H9 (cell line): ENCODE measurements at regions not wholly inside any gene's neighbourhood (a gene's known extent, or its start where the extent isn't known, plus 50 kb on each side); places are given as distances from the start of the nearest gene placed in this dataset.

ENCODE experiments used
- DNase-seq: peaks from one replicate; pipeline ENCODE4 v3.0.0-alpha.2; 2017
- H2AFZ ChIP-seq: one replicate; pipeline ENCODE4 v1.6.1; 2013; ENCODE audit warnings: mild to moderate bottlenecking, low read length, control low read depth, moderate library complexity
- H2AK5ac ChIP-seq: 2 replicates; pipeline ENCODE4 v1.6.1; 2013; ENCODE audit warnings: low read length, control low read depth, mixed read lengths; ENCODE audit not compliant: insufficient read length
- H2BK120ac ChIP-seq: one replicate; pipeline ENCODE4 v1.6.1; 2013; ENCODE audit warnings: low read depth, mild to moderate bottlenecking, low read length, control low read depth, inconsistent platforms; ENCODE audit not compliant: poor library complexity, severe bottlenecking
- H2BK12ac ChIP-seq: 2 replicates; pipeline ENCODE4 v1.6.1; 2013; ENCODE audit warnings: low read length, control low read depth, mixed read lengths, low read depth; ENCODE audit not compliant: insufficient read length
- H2BK15ac ChIP-seq: 2 replicates; pipeline ENCODE4 v1.6.1; 2013; ENCODE audit warnings: low read depth, low read length, control low read depth
- H2BK20ac ChIP-seq: one replicate; pipeline ENCODE4 v1.6.1; 2013; ENCODE audit warnings: low read depth, mild to moderate bottlenecking, low read length, control low read depth, inconsistent platforms; ENCODE audit not compliant: poor library complexity, severe bottlenecking
- H2BK5ac ChIP-seq: 2 replicates; pipeline ENCODE4 v1.6.1; 2013; ENCODE audit warnings: low read length, control low read depth, mixed read lengths; ENCODE audit not compliant: insufficient read length
- H3K14ac ChIP-seq: 2 replicates; pipeline ENCODE4 v1.6.1; 2013; ENCODE audit warnings: low read length, control low read depth; ENCODE audit not compliant: insufficient read depth
- H3K18ac ChIP-seq: 2 replicates; pipeline ENCODE4 v1.6.1; 2013; ENCODE audit warnings: low read depth, mild to moderate bottlenecking, mixed read lengths, low read length, control low read depth; ENCODE audit not compliant: insufficient read length
- H3K23ac ChIP-seq: 2 replicates; pipeline ENCODE4 v1.6.1; 2013; ENCODE audit warnings: low read length, control low read depth, mixed read lengths, low read depth; ENCODE audit not compliant: insufficient read length
- H3K23me2 ChIP-seq: 2 replicates; pipeline ENCODE4 v1.6.1; 2013; ENCODE audit warnings: low read depth, mild to moderate bottlenecking, mixed read lengths, low read length, control low read depth; ENCODE audit not compliant: insufficient read length, poor library complexity, severe bottlenecking
- H3K27ac ChIP-seq: 2 replicates; pipeline ENCODE4 v1.5.1; 2013; ENCODE audit warnings: low read length, control low read depth, mixed read lengths, low read depth; ENCODE audit not compliant: insufficient read length
- H3K27me3 ChIP-seq: 2 replicates; pipeline ENCODE4 v1.6.1; 2013; ENCODE audit warnings: low read length, control low read depth, inconsistent platforms; ENCODE audit not compliant: insufficient read depth
- H3K4ac ChIP-seq: 2 replicates; pipeline ENCODE4 v1.6.1; 2013; ENCODE audit warnings: low read depth, mild to moderate bottlenecking, control low read depth, inconsistent platforms, low read length, moderate library complexity
- H3K4me1 ChIP-seq: 2 replicates; pipeline ENCODE4 v1.6.1; 2013; ENCODE audit warnings: low read length, control low read depth, inconsistent platforms; ENCODE audit not compliant: insufficient read depth
- H3K4me2 ChIP-seq: 2 replicates; pipeline ENCODE4 v1.6.1; 2013; ENCODE audit warnings: low read length, control low read depth, mixed read lengths; ENCODE audit not compliant: insufficient read length, insufficient read depth
- H3K56ac ChIP-seq: 2 replicates; pipeline ENCODE4 v1.6.1; 2013; ENCODE audit warnings: low read depth, mild to moderate bottlenecking, mixed read lengths, low read length, control low read depth; ENCODE audit not compliant: insufficient read length
- H3K79me1 ChIP-seq: 2 replicates; pipeline ENCODE4 v1.6.1; 2013; ENCODE audit warnings: low read depth, mild to moderate bottlenecking, moderate library complexity, low read length, control low read depth, inconsistent platforms; ENCODE audit not compliant: insufficient read depth, poor library complexity, severe bottlenecking
- H3K79me2 ChIP-seq: 2 replicates; pipeline ENCODE4 v1.6.1; 2013; ENCODE audit warnings: low read length, control low read depth, inconsistent platforms; ENCODE audit not compliant: insufficient read depth
- H3K9ac ChIP-seq: 2 replicates; pipeline ENCODE4 v1.6.1; 2013; ENCODE audit warnings: low read length, control low read depth, mixed read lengths; ENCODE audit not compliant: insufficient read length; ENCODE audit errors: extremely low read depth
- H3K9me3 ChIP-seq: one replicate; pipeline ENCODE4 v1.6.1; 2013; ENCODE audit warnings: low read depth, low read length, inconsistent platforms; ENCODE audit not compliant: control insufficient read depth
- H3T11ph ChIP-seq: one replicate; pipeline ENCODE4 v1.6.1; 2013; ENCODE audit warnings: mild to moderate bottlenecking, low read length, control low read depth, inconsistent platforms
- H4K20me1 ChIP-seq: one replicate; pipeline ENCODE4 v1.6.1; 2013; ENCODE audit not compliant: control insufficient read depth, insufficient read length, insufficient read depth
- H4K5ac ChIP-seq: 2 replicates; pipeline ENCODE4 v1.6.1; 2013; ENCODE audit warnings: low read depth, mild to moderate bottlenecking, mixed read lengths, low read length, control low read depth; ENCODE audit not compliant: insufficient read length
- H4K8ac ChIP-seq: replicated peaks from 2 replicates; pipeline ENCODE4 v1.6.1; 2013; ENCODE audit warnings: low read length, control low read depth, mixed read lengths, low read depth; ENCODE audit not compliant: insufficient read length
- H4K91ac ChIP-seq: 2 replicates; pipeline ENCODE4 v1.6.1; 2013; ENCODE audit warnings: low read depth, mild to moderate bottlenecking, moderate library complexity, mixed read lengths, low read length, control low read depth; ENCODE audit not compliant: insufficient read length
- H3K27ac Mint-ChIP-seq, 3 experiments: 2 replicates in 2 of 3; 3 replicates in 1 of 3; pipeline ENCODE4 v1.8.0; 2020 to 2021; ENCODE audit warnings: mixed read lengths in 3 of 3, mild to moderate bottlenecking in 1 of 3, moderate library complexity in 1 of 3
- H3K27me3 Mint-ChIP-seq: 2 replicates; pipeline ENCODE4 v1.8.0; 2021; ENCODE audit warnings: low read depth, mild to moderate bottlenecking, moderate library complexity, mixed read lengths
- H3K36me3 Mint-ChIP-seq, 3 experiments: 2 replicates in 2 of 3; 3 replicates in 1 of 3; pipeline ENCODE4 v1.8.0; 2020 to 2021; ENCODE audit warnings: low read depth in 3 of 3, mixed read lengths in 3 of 3; ENCODE audit not compliant: insufficient read depth in 1 of 3
- H3K4me1 Mint-ChIP-seq, 2 experiments: 2 replicates each; pipeline ENCODE4 v1.8.0; 2020; ENCODE audit warnings: mixed read lengths in 2 of 2
- H3K4me3 Mint-ChIP-seq, 2 experiments: 2 replicates in 1 of 2; 3 replicates in 1 of 2; pipeline ENCODE4 v1.8.0; 2020 to 2021; ENCODE audit warnings: mild to moderate bottlenecking in 2 of 2, mixed read lengths in 2 of 2, moderate library complexity in 1 of 2
- H3K9me3 Mint-ChIP-seq, 2 experiments: 2 replicates in 1 of 2; 3 replicates in 1 of 2; pipeline ENCODE4 v1.8.0; 2020; ENCODE audit warnings: mild to moderate bottlenecking in 2 of 2, mixed read lengths in 2 of 2, moderate library complexity in 1 of 2
- CTCF ChIP-seq: fragments of 200-600 bp; sonication (generic); conservative IDR thresholded peaks from 3 replicates; pipeline ENCODE4 v1.8.0; 2021; ENCODE audit warnings: antibody characterized with exemption, mild to moderate bottlenecking

GRCh38 chr1:95551201-95551600 is 317.2 kb downstream of the RWDD3 start:
- H3K23ac ChIP-seq, result no peak overlapping the region
- H3K14ac ChIP-seq, result no peak overlapping the region
- no peak overlapping the region for H4K5ac ChIP-seq
- H3K23me2 ChIP-seq, result no peaks in the 10 kb centered on the region
- H3K4me2 ChIP-seq, result no peak overlapping the region
- H3K9me3 ChIP-seq, result no peaks in the 10 kb centered on the region
- no peak overlapping the region for H3K27ac Mint-ChIP-seq
- no peak overlapping the region for H2BK5ac ChIP-seq
- H2BK20ac ChIP-seq, result no peak overlapping the region
- H4K8ac ChIP-seq, result no peak overlapping the region
- no peak overlapping the region for H2AFZ ChIP-seq
- H2BK12ac ChIP-seq, result no peak overlapping the region
- H3K79me1 ChIP-seq, result no peaks in the 10 kb centered on the region
- TF ChIP-seq CTCF, result no peak
- no peaks in the 10 kb centered on the region for H3K79me2 ChIP-seq
- H2AK5ac ChIP-seq, result no peak overlapping the region
- peaks cover 2 to 13% (median 2%) of the 10 kb centered on the region in 3 experiments; a peak in 5 of 7 replicates for H3K36me3 Mint-ChIP-seq
- H3K4ac ChIP-seq, result no peak overlapping the region
- H3T11ph ChIP-seq, result no peak overlapping the region
- no peak overlapping the region for H3K18ac ChIP-seq
- H3K27me3 ChIP-seq, result no peaks in the 10 kb centered on the region
- no peak overlapping the region for H2BK120ac ChIP-seq
- no peak for DNase-seq
- H2BK15ac ChIP-seq, result no peak overlapping the region
- H3K27me3 Mint-ChIP-seq, result no peaks in the 10 kb centered on the region
- no peak overlapping the region for H3K27ac ChIP-seq
- peaks cover 5 to 7% of the 10 kb centered on the region in 2 experiments; a peak in 2 of 4 replicates for H3K4me1 Mint-ChIP-seq
- H3K56ac ChIP-seq, result no peak overlapping the region
- H3K4me1 ChIP-seq, result no peaks in the 10 kb centered on the region
- H3K9me3 Mint-ChIP-seq, result peaks cover 5 to 17% of the 10 kb centered on the region in 2 experiments; a peak in 4 of 5 replicates
- H4K20me1 ChIP-seq, result no peaks in the 10 kb centered on the region
- H3K4me3 Mint-ChIP-seq, result no peak overlapping the region
- H4K91ac ChIP-seq, result no peak overlapping the region
- H3K9ac ChIP-seq, result no peak overlapping the region
